ENCODE measurements at regions not wholly inside any gene's neighbourhood (a gene's known extent, or its start where the extent isn't known, plus 50 kb on each side); places are given as distances from the start of the nearest gene placed in this dataset.

DNA sequence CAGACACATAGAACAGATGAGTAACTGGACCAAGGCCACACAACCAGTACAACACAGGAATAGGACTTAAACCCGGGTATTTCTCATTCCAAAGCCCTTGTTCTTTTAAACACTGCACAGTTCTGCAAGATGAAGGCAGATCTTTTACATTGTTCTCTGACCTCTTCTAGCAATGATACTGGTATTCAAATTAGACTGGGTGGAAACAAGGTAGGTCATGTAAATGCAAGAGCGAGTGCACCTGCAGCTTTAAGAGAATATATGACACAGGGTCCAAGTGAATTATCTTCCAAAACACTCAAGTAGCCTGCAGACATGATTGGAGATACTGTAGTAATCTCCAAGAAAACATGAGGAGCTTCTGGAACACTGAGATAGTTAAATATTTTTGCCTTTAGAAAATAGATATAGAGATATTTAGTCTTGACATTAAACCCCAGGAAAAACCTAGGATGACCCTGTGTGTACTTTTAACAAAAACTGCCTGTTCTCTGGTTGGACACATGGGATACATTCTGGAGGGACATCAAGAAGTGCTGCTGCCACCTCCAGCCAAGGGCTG lies 130.6 kb upstream of the EPB41L4A start:
- Histone ChIP-seq H4K20me1 (replicated peaks; ENCODE audit: insufficient read depth) (no peaks in the 10 kb centered on the region), H3F3A (replicated peaks; ENCODE audit: low read depth) (no peaks in the 10 kb centered on the region), H3K27me3 (ENCODE audit: insufficient read depth) (no peaks in the 10 kb centered on the region), H2AFZ (no peak overlapping the region), H3K4me3 (no peak overlapping the region), H3K4me2 (no peak overlapping the region), H3K4me1 (ENCODE audit: insufficient read depth) (no peaks in the 10 kb centered on the region), H3K36me3 (ENCODE audit: insufficient read depth) (no peaks in the 10 kb centered on the region), H3K27ac (ENCODE audit: low read depth) (no peak overlapping the region), H3K9me2 (ENCODE audit: insufficient read depth) (no peaks in the 10 kb centered on the region), H3K79me2 (replicated peaks; ENCODE audit: insufficient read depth) (no peaks in the 10 kb centered on the region)
- DNase-seq (ENCODE audit: low spot score) (no peak), ATAC-seq (no peak)
- TF ChIP-seq, protein P1, sequence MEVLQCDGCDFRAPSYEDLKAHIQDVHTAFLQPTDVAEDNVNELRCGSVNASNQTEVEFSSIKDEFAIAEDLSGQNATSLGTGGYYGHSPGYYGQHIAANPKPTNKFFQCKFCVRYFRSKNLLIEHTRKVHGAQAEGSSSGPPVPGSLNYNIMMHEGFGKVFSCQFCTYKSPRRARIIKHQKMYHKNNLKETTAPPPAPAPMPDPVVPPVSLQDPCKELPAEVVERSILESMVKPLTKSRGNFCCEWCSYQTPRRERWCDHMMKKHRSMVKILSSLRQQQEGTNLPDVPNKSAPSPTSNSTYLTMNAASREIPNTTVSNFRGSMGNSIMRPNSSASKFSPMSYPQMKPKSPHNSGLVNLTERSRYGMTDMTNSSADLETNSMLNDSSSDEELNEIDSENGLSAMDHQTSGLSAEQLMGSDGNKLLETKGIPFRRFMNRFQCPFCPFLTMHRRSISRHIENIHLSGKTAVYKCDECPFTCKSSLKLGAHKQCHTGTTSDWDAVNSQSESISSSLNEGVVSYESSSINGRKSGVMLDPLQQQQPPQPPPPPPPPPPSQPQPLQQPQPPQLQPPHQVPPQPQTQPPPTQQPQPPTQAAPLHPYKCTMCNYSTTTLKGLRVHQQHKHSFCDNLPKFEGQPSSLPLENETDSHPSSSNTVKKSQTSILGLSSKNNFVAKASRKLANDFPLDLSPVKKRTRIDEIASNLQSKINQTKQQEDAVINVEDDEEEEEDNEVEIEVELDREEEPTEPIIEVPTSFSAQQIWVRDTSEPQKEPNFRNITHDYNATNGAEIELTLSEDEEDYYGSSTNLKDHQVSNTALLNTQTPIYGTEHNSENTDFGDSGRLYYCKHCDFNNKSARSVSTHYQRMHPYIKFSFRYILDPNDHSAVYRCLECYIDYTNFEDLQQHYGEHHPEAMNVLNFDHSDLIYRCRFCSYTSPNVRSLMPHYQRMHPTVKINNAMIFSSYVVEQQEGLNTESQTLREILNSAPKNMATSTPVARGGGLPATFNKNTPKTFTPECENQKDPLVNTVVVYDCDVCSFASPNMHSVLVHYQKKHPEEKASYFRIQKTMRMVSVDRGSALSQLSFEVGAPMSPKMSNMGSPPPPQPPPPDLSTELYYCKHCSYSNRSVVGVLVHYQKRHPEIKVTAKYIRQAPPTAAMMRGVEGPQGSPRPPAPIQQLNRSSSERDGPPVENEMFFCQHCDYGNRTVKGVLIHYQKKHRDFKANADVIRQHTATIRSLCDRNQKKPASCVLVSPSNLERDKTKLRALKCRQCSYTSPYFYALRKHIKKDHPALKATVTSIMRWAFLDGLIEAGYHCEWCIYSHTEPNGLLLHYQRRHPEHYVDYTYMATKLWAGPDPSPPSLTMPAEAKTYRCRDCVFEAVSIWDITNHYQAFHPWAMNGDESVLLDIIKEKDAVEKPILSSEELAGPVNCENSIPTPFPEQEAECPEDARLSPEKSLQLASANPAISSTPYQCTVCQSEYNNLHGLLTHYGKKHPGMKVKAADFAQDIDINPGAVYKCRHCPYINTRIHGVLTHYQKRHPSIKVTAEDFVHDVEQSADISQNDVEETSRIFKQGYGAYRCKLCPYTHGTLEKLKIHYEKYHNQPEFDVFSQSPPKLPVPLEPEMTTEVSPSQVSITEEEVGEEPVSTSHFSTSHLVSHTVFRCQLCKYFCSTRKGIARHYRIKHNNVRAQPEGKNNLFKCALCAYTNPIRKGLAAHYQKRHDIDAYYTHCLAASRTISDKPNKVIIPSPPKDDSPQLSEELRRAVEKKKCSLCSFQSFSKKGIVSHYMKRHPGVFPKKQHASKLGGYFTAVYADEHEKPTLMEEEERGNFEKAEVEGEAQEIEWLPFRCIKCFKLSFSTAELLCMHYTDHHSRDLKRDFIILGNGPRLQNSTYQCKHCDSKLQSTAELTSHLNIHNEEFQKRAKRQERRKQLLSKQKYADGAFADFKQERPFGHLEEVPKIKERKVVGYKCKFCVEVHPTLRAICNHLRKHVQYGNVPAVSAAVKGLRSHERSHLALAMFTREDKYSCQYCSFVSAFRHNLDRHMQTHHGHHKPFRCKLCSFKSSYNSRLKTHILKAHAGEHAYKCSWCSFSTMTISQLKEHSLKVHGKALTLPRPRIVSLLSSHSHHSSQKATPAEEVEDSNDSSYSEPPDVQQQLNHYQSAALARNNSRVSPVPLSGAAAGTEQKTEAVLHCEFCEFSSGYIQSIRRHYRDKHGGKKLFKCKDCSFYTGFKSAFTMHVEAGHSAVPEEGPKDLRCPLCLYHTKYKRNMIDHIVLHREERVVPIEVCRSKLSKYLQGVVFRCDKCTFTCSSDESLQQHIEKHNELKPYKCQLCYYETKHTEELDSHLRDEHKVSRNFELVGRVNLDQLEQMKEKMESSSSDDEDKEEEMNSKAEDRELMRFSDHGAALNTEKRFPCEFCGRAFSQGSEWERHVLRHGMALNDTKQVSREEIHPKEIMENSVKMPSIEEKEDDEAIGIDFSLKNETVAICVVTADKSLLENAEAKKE (CRISPR knock-in tag; IDR thresholded peaks at IDR 0.05) = no peak
- TF ChIP-seq, protein P2, sequence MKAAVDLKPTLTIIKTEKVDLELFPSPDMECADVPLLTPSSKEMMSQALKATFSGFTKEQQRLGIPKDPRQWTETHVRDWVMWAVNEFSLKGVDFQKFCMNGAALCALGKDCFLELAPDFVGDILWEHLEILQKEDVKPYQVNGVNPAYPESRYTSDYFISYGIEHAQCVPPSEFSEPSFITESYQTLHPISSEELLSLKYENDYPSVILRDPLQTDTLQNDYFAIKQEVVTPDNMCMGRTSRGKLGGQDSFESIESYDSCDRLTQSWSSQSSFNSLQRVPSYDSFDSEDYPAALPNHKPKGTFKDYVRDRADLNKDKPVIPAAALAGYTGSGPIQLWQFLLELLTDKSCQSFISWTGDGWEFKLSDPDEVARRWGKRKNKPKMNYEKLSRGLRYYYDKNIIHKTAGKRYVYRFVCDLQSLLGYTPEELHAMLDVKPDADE (IDR thresholded peaks at IDR 0.05) = no peak
- TF ChIP-seq ZNF114 (CRISPR knock-in tag; IDR thresholded peaks at IDR 0.05) = no peak
- no peak for TF ChIP-seq JUNB (IDR thresholded peaks at IDR 0.05; ENCODE audit: unreplicated experiment)
- TF ChIP-seq CREB1 (CRISPR knock-in tag; IDR thresholded peaks at IDR 0.05; ENCODE audit: low read depth) = no peak
- H3K4me1 Mint-ChIP-seq = no peaks in the 10 kb centered on the region; the same call in 1 of the 3 replicates
- H3K9me3 Mint-ChIP-seq = no peaks in the 10 kb centered on the region; the same call in 2 of the 3 replicates
- no peak overlapping the region for H3K27ac Mint-ChIP-seq
- no peaks in the 10 kb centered on the region for H3K36me3 Mint-ChIP-seq (ENCODE audit: low read depth)
- no peak overlapping the region for H3K4me3 Mint-ChIP-seq
- peaks cover 3% of the 10 kb centered on the region for H3K27me3 Mint-ChIP-seq (ENCODE audit: insufficient read depth, low read depth, poor library complexity)

Data from GM23338 (cell line).